ENCODE measurements at regions not wholly inside any gene's neighbourhood (a gene's known extent, or its start where the extent isn't known, plus 50 kb on each side); places are given as distances from the start of the nearest gene placed in this dataset.

GRCh38 chr11:90330632-90331031 lies 107.8 kb upstream of the CHORDC1 start:
- TF ChIP-seq CTCF (IDR thresholded peaks at IDR 0.05; ENCODE audit: low read depth, low read length, poor library complexity, severe bottlenecking): no peak
- TF ChIP-seq EZH2phosphoT487 (IDR thresholded peaks at IDR 0.05; ENCODE audit: borderline replicate concordance, low read length): no peak

All from DOHH2 (cell line).